Hepatocyte (in vitro differentiated cells): ENCODE measurements at regions not wholly inside any gene's neighbourhood (a gene's known extent, or its start where the extent isn't known, plus 50 kb on each side); places are given as distances from the start of the nearest gene placed in this dataset.

ENCODE experiments used
- DNase-seq: peaks from one replicate; pipeline ENCODE4 v3.0.0-alpha.2; 2016; ENCODE audit warnings: low spot score
- H2AFZ ChIP-seq: fragments of 200-600 bp; sonication (generic); 2 replicates; pipeline ENCODE4 v1.6.0; 2016; ENCODE audit warnings: antibody characterized with exemption, mild to moderate bottlenecking
- H3K27ac ChIP-seq: fragments of 200-600 bp; sonication (generic); 2 replicates; pipeline ENCODE4 v1.5.1; 2016; ENCODE audit warnings: mild to moderate bottlenecking
- H3K27me3 ChIP-seq: fragments of 200-600 bp; sonication (generic); 2 replicates; pipeline ENCODE4 v1.6.1; 2016
- H3K36me3 ChIP-seq: fragments of 200-600 bp; sonication (generic); replicated peaks from 2 replicates; pipeline ENCODE4 v1.5.1; 2016; ENCODE audit warnings: low read depth; ENCODE audit not compliant: insufficient read depth
- H3K4me1 ChIP-seq: fragments of 200-600 bp; sonication (generic); 2 replicates; pipeline ENCODE4 v1.5.1; 2016; ENCODE audit warnings: mild to moderate bottlenecking, moderate library complexity; ENCODE audit not compliant: insufficient read depth
- H3K4me2 ChIP-seq: fragments of 200-600 bp; sonication (generic); 2 replicates; pipeline ENCODE4 v1.6.0; 2016
- H3K4me3 ChIP-seq: fragments of 200-600 bp; sonication (generic); 2 replicates; pipeline ENCODE4 v1.5.1; 2016; ENCODE audit warnings: mild to moderate bottlenecking
- H3K79me2 ChIP-seq: fragments of 200-600 bp; sonication (generic); 2 replicates; pipeline ENCODE4 v1.6.0; 2017; ENCODE audit warnings: mild to moderate bottlenecking
- H3K9me2 ChIP-seq: fragments of 200-600 bp; sonication (generic); replicated peaks from 2 replicates; pipeline ENCODE4 v1.6.0; 2017; ENCODE audit warnings: mild to moderate bottlenecking; ENCODE audit not compliant: insufficient read depth
- H3K9me3 ChIP-seq: fragments of 200-600 bp; sonication (generic); 2 replicates; pipeline ENCODE4 v1.5.1; 2016; ENCODE audit warnings: low read depth, mild to moderate bottlenecking
- H4K20me1 ChIP-seq: fragments of 200-600 bp; sonication (generic); 2 replicates; pipeline ENCODE4 v1.6.0; 2016; ENCODE audit warnings: mild to moderate bottlenecking; ENCODE audit not compliant: insufficient read depth, poor library complexity, severe bottlenecking
- CTCF ChIP-seq: fragments of 200-600 bp; sonication (generic); IDR thresholded peaks from 2 replicates; pipeline ENCODE4 v1.5.1; 2016; ENCODE audit warnings: antibody characterized with exemption, mild to moderate bottlenecking; ENCODE audit not compliant: poor library complexity
- EZH2 ChIP-seq: fragments of 200-600 bp; sonication (generic); IDR thresholded peaks from 2 replicates; pipeline ENCODE4 v1.6.1; 2016; ENCODE audit warnings: antibody characterized with exemption, mild to moderate bottlenecking, borderline replicate concordance
- EZH2phosphoT487 ChIP-seq: fragments of 200-600 bp; sonication (generic); IDR thresholded peaks from one replicate; pipeline ENCODE4 v1.6.1; 2018; ENCODE audit warnings: antibody characterized with exemption, mild to moderate bottlenecking, low read depth, moderate library complexity; ENCODE audit not compliant: unreplicated experiment, severe bottlenecking
- WGBS: methylation state at CpG from one replicate; pipeline ENCODE4 v1.1.6; 2016; ENCODE audit warnings: low lambda C conversion rate; ENCODE audit errors: missing lambda C conversion rate; 5-methylcytosine and 5-hydroxymethylcytosine counted together

- Histone ChIP-seq H2AFZ (no peak overlapping the region), H3K79me2 (peaks cover 3% of the 10 kb centered on the region), H3K27ac (no peak overlapping the region), H3K4me2 (no peak overlapping the region), H3K9me2 (no peaks in the 10 kb centered on the region), H3K4me3 (no peak overlapping the region), H4K20me1 (peaks cover 3% of the 10 kb centered on the region), H3K27me3 (no peaks in the 10 kb centered on the region), H3K36me3 (no peaks in the 10 kb centered on the region), H3K4me1 (no peaks in the 10 kb centered on the region), H3K9me3 (no peaks in the 10 kb centered on the region)
- TF ChIP-seq EZH2 (no peak), CTCF (peak; percentile 19)
- WGBS, result 50% methylated on average over 2 of the region's 2 CpGs
- no peak for DNase-seq
Observed at GRCh38 chr7:131068604-131069021, 259.1 kb upstream of the MKLN1 start.

DNA sequence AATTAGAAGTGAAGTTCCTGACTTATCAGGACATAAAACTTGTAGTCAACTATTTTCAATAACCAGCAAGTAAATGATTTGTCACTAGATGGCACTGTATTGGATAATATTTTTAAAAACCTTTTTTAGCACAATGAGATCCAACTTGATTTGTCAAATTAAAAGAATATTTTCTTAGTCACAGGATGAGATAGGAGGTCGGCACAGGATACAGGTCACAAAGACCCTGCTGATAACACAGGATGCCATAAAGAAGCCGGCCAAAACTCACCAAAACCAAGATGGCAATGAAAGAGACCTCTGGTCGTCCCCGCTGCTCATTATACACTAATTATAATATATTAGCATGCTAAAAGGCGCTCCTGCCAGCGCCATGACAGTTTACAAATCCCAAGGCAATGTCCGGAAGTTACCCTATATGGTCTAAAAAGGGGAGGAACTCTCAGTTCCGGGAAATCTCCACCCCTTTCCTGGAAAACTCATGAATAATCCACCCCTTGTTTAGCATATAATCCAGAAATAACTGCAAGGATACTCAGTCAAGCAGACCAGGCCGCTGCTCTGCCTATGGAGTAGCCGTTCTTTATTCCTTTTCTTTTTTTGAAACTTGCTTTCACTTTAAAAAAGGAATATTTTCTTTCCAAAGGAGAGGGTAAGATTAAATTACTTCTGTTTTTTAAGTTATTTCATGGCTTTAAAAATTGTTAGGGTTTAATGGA, 255.7 kb upstream of the MKLN1 start:
- no peak overlapping the region for H3K4me2 ChIP-seq
- H3K9me3 ChIP-seq, result no peaks in the 10 kb centered on the region
- H2AFZ ChIP-seq, result no peak overlapping the region
- H3K27me3 ChIP-seq, result no peaks in the 10 kb centered on the region
- H3K79me2 ChIP-seq, result no peaks in the 10 kb centered on the region
- no peak overlapping the region for H3K27ac ChIP-seq
- no peaks in the 10 kb centered on the region for H3K9me2 ChIP-seq
- H4K20me1 ChIP-seq, result peaks cover 3% of the 10 kb centered on the region
- 79% methylated on average over 10 of the region's 10 CpGs for WGBS
- TF ChIP-seq EZH2phosphoT487 (no peak), CTCF (peak; percentile 52)
- no peak overlapping the region for H3K4me3 ChIP-seq
- H3K36me3 ChIP-seq, result no peaks in the 10 kb centered on the region
- no peaks in the 10 kb centered on the region for H3K4me1 ChIP-seq
- DNase-seq, result no peak

GRCh38 chr7:131072505-131073091, 255.1 kb upstream of the MKLN1 start:
- no peaks in the 10 kb centered on the region for H3K36me3 ChIP-seq
- H3K9me2 ChIP-seq, result no peaks in the 10 kb centered on the region
- TF ChIP-seq EZH2 (no peak), EZH2phosphoT487 (no peak), CTCF (no peak)
- H2AFZ ChIP-seq, result no peak overlapping the region
- no peak for DNase-seq
- no peaks in the 10 kb centered on the region for H3K4me1 ChIP-seq
- peaks cover 3% of the 10 kb centered on the region for H4K20me1 ChIP-seq
- H3K4me2 ChIP-seq, result no peak overlapping the region
- no peaks in the 10 kb centered on the region for H3K27me3 ChIP-seq
- no peaks in the 10 kb centered on the region for H3K79me2 ChIP-seq
- H3K9me3 ChIP-seq, result no peaks in the 10 kb centered on the region
- 70% methylated on average over 5 of the region's 5 CpGs for WGBS
- no peak overlapping the region for H3K27ac ChIP-seq
- H3K4me3 ChIP-seq, result no peak overlapping the region
